Suppressor macrophage (primary cell): ENCODE measurements at regions not wholly inside any gene's neighbourhood (a gene's known extent, or its start where the extent isn't known, plus 50 kb on each side); places are given as distances from the start of the nearest gene placed in this dataset.
A peak's percentile ranks its signal among the peaks of the same experiment; 100 is the strongest.

Source experiments
- DNase-seq, 4 experiments: peaks; one replicate each; pipeline ENCODE4 v3.0.0-alpha.2; 2020 to 2022

GRCh38 chr12:102781117-102781516, 135.9 kb downstream of the PAH start:
- peak; percentile 68 to 79 (median 76) for DNase-seq

- DNase-seq: no peak
These were observed 141.0 kb downstream of the PAH start for GRCh38 chr12:102776041-102776440.

- DNase-seq: peak; percentile 66 to 73 (median 68)
These were observed 147.6 kb downstream of the PAH start for GRCh38 chr12:102769323-102769916.

- no peak for DNase-seq
These were observed 150.1 kb downstream of the PAH start for GRCh38 chr12:102766961-102767360.

GRCh38 chr12:102765736-102766135, 151.3 kb downstream of the PAH start:
- no peak for DNase-seq

GRCh38 chr12:102763471-102763870, 153.6 kb downstream of the PAH start:
- DNase-seq: no peak

- no peak for DNase-seq
These were observed 154.0 kb downstream of the PAH start for GRCh38 chr12:102763061-102763460.

- DNase-seq: no peak
These were observed 156.7 kb downstream of the PAH start for GRCh38 chr12:102760322-102760721.

- no peak for DNase-seq
These were observed 157.6 kb downstream of the PAH start for GRCh38 chr12:102759466-102759865.

GRCh38 chr12:102757882-102758226, 159.2 kb downstream of the PAH start:
- DNase-seq: no peak

GRCh38 chr12:102757154-102757881, 159.7 kb downstream of the PAH start:
- no peak for DNase-seq

GRCh38 chr12:102756530-102756929, 160.5 kb downstream of the PAH start:
- no peak for DNase-seq

GRCh38 chr12:102755266-102755665, 161.8 kb downstream of the PAH start:
- DNase-seq: no peak

GRCh38 chr12:102753802-102754201, 163.2 kb downstream of the PAH start:
- DNase-seq: no peak

- no peak for DNase-seq
These were observed 168.3 kb downstream of the PAH start for GRCh38 chr12:102748704-102749103.

- DNase-seq: no peak
These were observed 170.1 kb downstream of the PAH start for GRCh38 chr12:102746963-102747362.

GRCh38 chr12:102745971-102746600, 171.0 kb downstream of the PAH start:
- no peak for DNase-seq

GRCh38 chr12:102741196-102741595, 175.8 kb downstream of the PAH start:
- no peak for DNase-seq

GRCh38 chr12:102740141-102740955, 176.7 kb downstream of the PAH start:
- peak in 3 of 4 experiments; percentile 5 to 54 (median 47) for DNase-seq

GRCh38 chr12:102736328-102736727, 180.7 kb downstream of the PAH start:
- DNase-seq: no peak

GRCh38 chr12:102735104-102735503, 181.9 kb downstream of the PAH start:
- DNase-seq: peak in 1 of 4 experiments; percentile 4

GRCh38 chr12:102730996-102731395, 186.0 kb downstream of the PAH start:
- DNase-seq: no peak
